HS-5 (cell line): ENCODE measurements at regions not wholly inside any gene's neighbourhood (a gene's known extent, or its start where the extent isn't known, plus 50 kb on each side); places are given as distances from the start of the nearest gene placed in this dataset.
"Not testable (repeated sequence)": the region's sequence is repeated elsewhere in the genome, so short reads cannot be mapped to it uniquely, and the experiment has no call there.

Source experiments
- DNase-seq: peaks from one replicate; pipeline ENCODE4 v3.0.0-alpha.2; 2012; ENCODE audit warnings: low read depth

GRCh38 chr12:105644770-105645169, 314.3 kb downstream of the C12orf75 start:
- no peak for DNase-seq

- DNase-seq: no peak
These were observed 324.1 kb downstream of the C12orf75 start for GRCh38 chr12:105654606-105655005.

- no peak for DNase-seq
These were observed 327.9 kb downstream of the C12orf75 start for GRCh38 chr12:105658389-105658788.

GRCh38 chr12:105659355-105660075, 329.0 kb downstream of the C12orf75 start:
- DNase-seq: no peak

- DNase-seq: not testable (repeated sequence)
These were observed 334.3 kb downstream of the C12orf75 start for GRCh38 chr12:105664765-105665164.

GRCh38 chr12:105665366-105665765, 334.9 kb downstream of the C12orf75 start:
- no peak for DNase-seq

GRCh38 chr12:105667973-105668743, 337.7 kb downstream of the C12orf75 start:
- no peak for DNase-seq

- DNase-seq: no peak
These were observed 340.2 kb downstream of the C12orf75 start for GRCh38 chr12:105670672-105671071.

GRCh38 chr12:105671720-105672119, 341.2 kb downstream of the C12orf75 start:
- peak; percentile 1 for DNase-seq

- no peak for DNase-seq
These were observed 341.9 kb downstream of the C12orf75 start for GRCh38 chr12:105672121-105672975.

- no peak for DNase-seq
These were observed 344.6 kb downstream of the C12orf75 start for GRCh38 chr12:105674871-105675699.

- no peak for DNase-seq
These were observed 346.2 kb downstream of the C12orf75 start for GRCh38 chr12:105676694-105677093.

- DNase-seq: no peak
These were observed 347.2 kb downstream of the C12orf75 start for GRCh38 chr12:105677672-105678071.

- no peak for DNase-seq
These were observed 349.5 kb downstream of the C12orf75 start for GRCh38 chr12:105679982-105680381.

- no peak for DNase-seq
These were observed 350.9 kb downstream of the C12orf75 start for GRCh38 chr12:105681341-105681740.

GRCh38 chr12:105682821-105683220, 352.3 kb downstream of the C12orf75 start:
- not testable (repeated sequence) for DNase-seq

GRCh38 chr12:105683836-105684235, 353.3 kb downstream of the C12orf75 start:
- not testable (repeated sequence) for DNase-seq

- no peak for DNase-seq
These were observed 367.6 kb downstream of the C12orf75 start for GRCh38 chr12:105698075-105698474.

- no peak for DNase-seq
These were observed 368.7 kb downstream of the C12orf75 start for GRCh38 chr12:105699209-105699608.

GRCh38 chr12:105704787-105705186, 374.3 kb downstream of the C12orf75 start:
- DNase-seq: no peak

- no peak for DNase-seq
These were observed 374.7 kb downstream of the C12orf75 start for GRCh38 chr12:105705235-105705634.

GRCh38 chr12:105705765-105706164, 375.3 kb downstream of the C12orf75 start:
- no peak for DNase-seq
